Activated T-helper 1 cell treated with anti-CD3 and anti-CD28 coated beads, Interleukin-12 subunit alpha, Interleukin-12 subunit beta, Interleukin-2, Interleukin-4 antibody, amounts not matched to agents 30 ng/mL and 10 ng/mL and 1 ng/mL, durations not matched to agents 14 hours and 24 hours and 36 hours (primary cell): ENCODE measurements at regions not wholly inside any gene's neighbourhood (a gene's known extent, or its start where the extent isn't known, plus 50 kb on each side); places are given as distances from the start of the nearest gene placed in this dataset.
"Not testable (repeated sequence)": the region's sequence is repeated elsewhere in the genome, so short reads cannot be mapped to it uniquely, and the experiment has no call there.

Source experiments
- DNase-seq: peaks from one replicate; pipeline ENCODE4 v3.0.0; 2021; ENCODE audit warnings: low spot score
- H3K27ac Mint-ChIP-seq: one replicate; pipeline ENCODE4 v1.8.0; 2021; ENCODE audit warnings: mild to moderate bottlenecking, mixed read lengths
- H3K27me3 Mint-ChIP-seq: one replicate; pipeline ENCODE4 v1.8.0; 2022; ENCODE audit warnings: mild to moderate bottlenecking, moderate library complexity, mixed read lengths; ENCODE audit not compliant: insufficient read depth
- H3K36me3 Mint-ChIP-seq: one replicate; pipeline ENCODE4 v1.8.0; 2021; ENCODE audit warnings: low read depth, mixed read lengths
- H3K4me1 Mint-ChIP-seq: one replicate; pipeline ENCODE4 v1.8.0; 2021; ENCODE audit warnings: low read depth, mixed read lengths
- H3K4me3 Mint-ChIP-seq: one replicate; pipeline ENCODE4 v1.8.0; 2021; ENCODE audit warnings: mild to moderate bottlenecking, moderate library complexity, mixed read lengths
- H3K9me3 Mint-ChIP-seq: one replicate; pipeline ENCODE4 v1.8.0; 2021; ENCODE audit warnings: mixed read lengths
- intact Hi-C: fragments of 100-400 bp; cut with micrococcal nuclease; formaldehyde crosslinking; loops from one replicate; pipeline ENCODE4 v1.15.1; 2024

DNA sequence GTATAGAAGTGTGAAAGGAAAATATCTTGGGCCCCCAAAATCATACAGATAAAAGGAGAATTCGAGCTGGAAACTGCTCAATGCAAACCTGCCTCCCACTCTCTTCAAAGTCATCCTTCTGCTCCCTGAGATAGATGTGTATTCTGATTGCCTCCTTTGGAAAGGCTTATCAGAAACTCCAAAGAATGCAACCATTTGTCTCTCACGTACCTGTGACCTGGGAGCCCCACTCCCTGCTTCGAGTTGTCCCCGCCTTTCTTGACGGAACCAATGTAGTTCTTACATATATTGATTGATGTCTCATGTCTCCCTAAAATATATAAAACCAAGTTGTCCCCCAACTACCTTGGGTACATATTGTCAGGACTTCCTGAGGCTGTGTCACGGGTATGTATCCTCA is 163.8 kb downstream of the DIRAS2 start:
- DNase-seq, result no peak
- no peak overlapping the region for H3K27ac Mint-ChIP-seq
- intact Hi-C loops, result no loop called here
- H3K36me3 Mint-ChIP-seq, result no peaks in the 10 kb centered on the region
- H3K4me1 Mint-ChIP-seq, result no peaks in the 10 kb centered on the region
- no peak overlapping the region for H3K4me3 Mint-ChIP-seq
- peaks cover 7% of the 10 kb centered on the region for H3K27me3 Mint-ChIP-seq
- H3K9me3 Mint-ChIP-seq, result no peaks in the 10 kb centered on the region

DNA sequence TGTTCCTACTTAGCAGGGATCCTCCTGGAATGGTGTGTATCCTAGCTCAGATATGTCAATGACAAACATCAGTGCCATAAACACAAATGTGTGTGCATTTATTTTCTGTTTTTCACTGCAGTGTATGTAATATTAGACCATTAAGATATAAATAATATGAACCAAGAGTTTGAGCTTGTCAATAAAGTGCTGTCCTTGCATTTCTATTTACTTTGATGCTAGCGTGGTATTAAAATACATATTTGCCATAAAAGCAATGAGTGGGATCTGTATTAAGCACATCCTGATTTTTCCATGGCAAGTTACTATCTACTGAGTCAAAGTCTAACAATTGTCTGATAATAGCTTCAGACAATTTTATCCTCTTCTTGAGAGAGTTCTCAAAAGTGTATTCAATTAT is 157.6 kb downstream of the DIRAS2 start:
- no peak for DNase-seq
- Mint-ChIP-seq H3K27me3 (peaks cover 3% of the 10 kb centered on the region), H3K36me3 (no peaks in the 10 kb centered on the region), H3K4me3 (no peak overlapping the region), H3K27ac (no peak overlapping the region), H3K9me3 (no peaks in the 10 kb centered on the region), H3K4me1 (no peaks in the 10 kb centered on the region)
- intact Hi-C loops, result no loop called here

DNA sequence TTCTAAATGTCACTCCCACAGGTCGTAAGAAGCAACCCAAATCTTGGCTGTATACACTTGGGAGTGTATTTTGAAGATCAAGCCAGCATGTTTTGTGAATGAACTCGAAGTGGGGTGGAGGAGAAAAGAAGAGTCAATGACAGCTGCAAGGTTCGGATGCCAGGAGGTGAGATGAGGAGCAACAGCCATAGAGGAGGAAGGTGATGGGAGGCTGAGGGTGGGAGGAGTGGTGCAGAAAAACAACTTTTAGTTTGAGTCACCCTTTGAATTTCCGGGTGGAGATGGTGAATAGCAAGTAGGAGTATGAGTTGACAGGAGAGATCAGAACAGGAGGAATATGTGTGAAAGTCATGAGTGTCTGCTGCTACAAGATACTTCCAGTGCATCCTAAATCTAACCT is 153.6 kb downstream of the DIRAS2 start:
- Mint-ChIP-seq H3K4me3 (no peak overlapping the region), H3K9me3 (no peaks in the 10 kb centered on the region), H3K27ac (no peak overlapping the region), H3K36me3 (no peaks in the 10 kb centered on the region), H3K27me3 (peaks cover 2% of the 10 kb centered on the region), H3K4me1 (no peaks in the 10 kb centered on the region)
- DNase-seq, result no peak
- intact Hi-C loops, result no loop called here

DNA sequence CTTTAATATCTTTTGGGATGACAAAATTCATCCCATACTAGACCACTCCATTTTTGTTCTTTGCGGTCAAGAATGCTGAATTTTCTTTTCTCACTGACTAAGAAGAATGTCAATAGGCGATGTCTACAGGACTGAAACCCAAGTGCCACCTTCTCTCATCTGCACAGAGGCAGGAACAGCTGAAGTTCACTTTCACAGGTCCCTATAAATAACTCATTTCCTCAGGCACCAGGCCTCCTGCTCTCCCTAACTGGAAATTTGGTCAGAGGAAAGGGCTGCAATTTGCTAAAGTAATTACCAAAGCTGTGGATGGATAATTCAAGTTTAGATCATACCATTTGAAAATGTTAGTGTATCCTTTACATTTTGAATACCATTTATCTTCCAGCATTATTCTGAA is 142.9 kb downstream of the DIRAS2 start:
- Mint-ChIP-seq H3K27me3 (peaks cover 11% of the 10 kb centered on the region), H3K4me3 (no peak overlapping the region), H3K9me3 (peaks cover 19% of the 10 kb centered on the region), H3K36me3 (no peaks in the 10 kb centered on the region), H3K4me1 (no peaks in the 10 kb centered on the region), H3K27ac (no peak overlapping the region)
- intact Hi-C loops, result no loop called here
- no peak for DNase-seq

DNA sequence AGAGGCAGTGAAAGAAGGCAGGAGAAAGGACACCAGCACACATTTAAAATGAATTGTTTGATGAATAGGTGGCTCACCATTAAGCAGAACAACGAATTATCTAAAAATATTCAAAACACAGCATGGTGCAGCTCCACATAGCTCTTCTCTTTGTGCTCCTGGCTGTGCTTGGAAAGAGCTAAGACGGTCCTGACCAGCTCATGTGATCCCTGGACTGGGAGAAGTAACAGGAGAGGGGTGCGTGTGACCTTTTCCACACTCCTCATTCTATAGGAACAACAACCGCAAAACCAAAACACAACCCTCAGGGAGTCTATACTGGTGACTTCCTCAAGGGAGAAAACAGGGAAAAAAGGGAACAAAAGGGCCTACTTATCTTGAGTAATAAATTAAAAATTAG is 140.5 kb downstream of the DIRAS2 start:
- intact Hi-C loops, result no loop called here
- Mint-ChIP-seq H3K4me3 (no peak overlapping the region), H3K9me3 (peaks cover 14% of the 10 kb centered on the region), H3K27ac (no peak overlapping the region), H3K27me3 (no peaks in the 10 kb centered on the region), H3K36me3 (no peaks in the 10 kb centered on the region), H3K4me1 (no peaks in the 10 kb centered on the region)
- DNase-seq, result no peak

DNA sequence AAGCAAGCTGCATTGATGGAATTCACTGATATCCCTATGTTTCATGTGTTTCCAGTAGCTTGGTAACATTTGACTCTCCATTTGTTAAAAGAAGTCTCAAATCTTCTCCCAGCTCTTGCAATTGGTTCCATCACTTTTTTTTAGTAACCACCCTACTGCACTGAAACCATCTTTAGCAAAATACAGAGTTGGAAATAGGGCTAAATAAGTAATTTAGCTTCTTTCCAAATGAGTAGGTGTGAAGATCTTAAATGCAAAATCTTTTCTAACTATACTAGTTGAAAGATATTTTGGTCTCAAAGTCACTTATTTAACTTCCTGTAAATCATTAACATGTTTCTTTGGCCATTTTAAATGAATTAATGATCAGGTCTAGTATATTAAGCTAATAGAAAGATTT is 138.1 kb downstream of the DIRAS2 start:
- H3K27me3 Mint-ChIP-seq, result peaks cover 3% of the 10 kb centered on the region
- H3K36me3 Mint-ChIP-seq, result no peaks in the 10 kb centered on the region
- peaks cover 1% of the 10 kb centered on the region for H3K4me1 Mint-ChIP-seq
- intact Hi-C loops, result no loop called here
- DNase-seq, result no peak
- H3K27ac Mint-ChIP-seq, result no peak overlapping the region
- peaks cover 14% of the 10 kb centered on the region for H3K9me3 Mint-ChIP-seq
- H3K4me3 Mint-ChIP-seq, result no peak overlapping the region

DNA sequence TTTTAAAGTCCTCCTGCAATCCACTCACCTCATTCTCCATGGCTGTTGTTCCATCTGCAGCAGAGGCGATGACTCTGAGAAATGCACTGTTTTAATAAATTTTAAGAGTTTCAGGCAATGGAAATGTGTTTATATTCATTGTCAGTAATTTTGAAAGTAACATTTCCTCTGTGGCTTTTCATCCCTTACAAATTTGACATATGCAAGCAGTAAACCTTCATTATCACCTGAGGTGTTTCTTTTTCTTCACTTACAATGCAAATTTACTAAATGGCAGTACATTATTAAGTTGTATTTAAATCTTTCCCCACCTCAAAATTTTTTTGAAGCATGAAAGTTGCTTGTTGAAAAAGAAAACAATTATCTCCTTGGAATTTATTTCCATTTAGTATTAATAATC is 136.9 kb downstream of the DIRAS2 start:
- Mint-ChIP-seq H3K36me3 (no peaks in the 10 kb centered on the region), H3K27ac (no peak overlapping the region), H3K27me3 (peaks cover 3% of the 10 kb centered on the region), H3K4me1 (peaks cover 4% of the 10 kb centered on the region), H3K9me3 (peaks cover 13% of the 10 kb centered on the region), H3K4me3 (no peak overlapping the region)
- no peak for DNase-seq
- intact Hi-C loops, result no loop called here

DNA sequence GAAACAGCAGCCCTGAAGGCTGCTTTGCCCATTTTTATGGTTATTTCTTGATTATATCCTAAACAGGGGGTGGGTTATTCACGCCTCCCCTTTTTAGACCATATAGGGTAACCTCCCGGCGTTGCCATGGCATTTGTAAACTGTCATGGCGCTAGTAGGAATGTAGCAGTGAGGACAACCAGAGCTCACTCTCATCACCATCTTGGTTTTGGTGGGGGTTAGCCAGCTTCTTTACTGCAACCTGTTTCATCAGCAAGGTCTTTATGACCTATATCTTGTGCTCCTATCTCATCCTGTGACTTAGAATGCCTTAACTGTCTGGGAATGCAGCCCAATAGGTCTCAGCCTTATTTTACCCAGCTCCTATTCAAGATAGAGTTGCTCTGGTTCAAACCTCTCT is 136.2 kb downstream of the DIRAS2 start:
- H3K27me3 Mint-ChIP-seq, H3K36me3 Mint-ChIP-seq, H3K4me1 Mint-ChIP-seq, DNase-seq, H3K4me3 Mint-ChIP-seq, intact Hi-C loops, H3K27ac Mint-ChIP-seq, H3K9me3 Mint-ChIP-seq: not testable (repeated sequence)

DNA sequence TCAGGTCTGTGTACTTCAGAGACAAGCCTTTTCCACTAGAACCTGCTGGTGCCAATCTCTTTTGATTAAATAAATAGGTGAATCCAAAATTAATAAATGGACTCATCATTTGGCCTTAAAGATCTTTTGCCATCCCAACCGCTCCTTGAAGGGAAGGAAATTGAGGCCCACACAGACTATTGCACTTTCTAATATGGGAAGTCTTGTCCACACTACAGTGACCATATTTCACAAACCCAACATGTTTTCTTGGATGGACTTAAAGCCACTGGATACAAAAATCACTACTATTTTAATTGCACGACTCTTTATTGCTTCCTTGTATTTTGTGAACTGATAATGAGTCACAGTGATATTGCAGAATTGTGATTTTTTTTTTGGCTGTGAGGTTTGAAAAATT is 135.0 kb downstream of the DIRAS2 start:
- H3K9me3 Mint-ChIP-seq, result peaks cover 3% of the 10 kb centered on the region
- no peak overlapping the region for H3K4me3 Mint-ChIP-seq
- H3K27me3 Mint-ChIP-seq, result peaks cover 3% of the 10 kb centered on the region
- H3K36me3 Mint-ChIP-seq, result no peaks in the 10 kb centered on the region
- intact Hi-C loops, result no loop called here
- no peak overlapping the region for H3K27ac Mint-ChIP-seq
- peaks cover 4% of the 10 kb centered on the region for H3K4me1 Mint-ChIP-seq
- no peak for DNase-seq

DNA sequence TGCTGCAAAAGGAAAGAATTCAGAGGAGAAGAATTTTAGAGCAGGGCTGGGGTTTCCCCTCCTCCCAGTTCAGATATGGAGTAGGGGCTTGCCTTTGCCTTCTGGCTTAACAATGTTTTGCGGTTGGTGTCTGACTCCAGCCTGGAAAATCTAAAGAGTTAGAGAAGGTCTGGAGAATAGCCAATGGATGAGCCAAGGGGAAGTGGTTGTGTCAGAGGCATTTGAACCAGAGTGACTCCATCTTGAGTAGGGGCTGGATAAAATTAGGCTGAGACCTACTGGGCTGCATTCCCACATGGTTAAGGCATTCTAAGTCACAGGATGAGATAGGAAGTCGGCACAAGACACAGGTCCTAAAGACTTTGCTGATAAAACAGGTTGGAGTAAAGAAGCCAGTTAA is 133.7 kb downstream of the DIRAS2 start:
- DNase-seq, result no peak
- intact Hi-C loops, result no loop called here
- no peaks in the 10 kb centered on the region for H3K36me3 Mint-ChIP-seq
- peaks cover 3% of the 10 kb centered on the region for H3K27me3 Mint-ChIP-seq
- H3K27ac Mint-ChIP-seq, result no peak overlapping the region
- no peaks in the 10 kb centered on the region for H3K9me3 Mint-ChIP-seq
- H3K4me1 Mint-ChIP-seq, result peaks cover 4% of the 10 kb centered on the region
- no peak overlapping the region for H3K4me3 Mint-ChIP-seq

DNA sequence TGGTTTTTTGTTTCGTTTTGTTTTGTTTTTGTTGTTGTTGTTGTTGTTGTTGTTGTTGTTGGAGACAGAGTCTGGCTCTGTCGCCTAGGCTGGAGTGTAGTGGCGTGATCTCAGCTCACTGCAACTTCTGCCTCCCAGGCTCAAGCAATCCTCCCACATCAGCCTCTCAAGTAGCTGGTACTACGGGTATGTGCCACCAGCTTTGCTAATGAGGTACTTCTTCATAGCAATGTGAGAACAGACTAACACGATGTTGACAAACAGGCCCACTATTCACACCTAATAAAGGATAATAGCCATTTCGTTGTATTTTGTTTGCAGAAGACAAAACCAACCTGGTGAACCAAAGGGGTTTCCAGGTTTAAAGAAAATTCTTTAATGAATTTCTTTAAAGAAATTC is 130.9 kb downstream of the DIRAS2 start:
- H3K36me3 Mint-ChIP-seq, result no peaks in the 10 kb centered on the region
- peaks cover 4% of the 10 kb centered on the region for H3K4me1 Mint-ChIP-seq
- H3K27me3 Mint-ChIP-seq, result peaks cover 3% of the 10 kb centered on the region
- intact Hi-C loops, result no loop called here
- no peak for DNase-seq
- no peak overlapping the region for H3K27ac Mint-ChIP-seq
- no peaks in the 10 kb centered on the region for H3K9me3 Mint-ChIP-seq
- no peak overlapping the region for H3K4me3 Mint-ChIP-seq

DNA sequence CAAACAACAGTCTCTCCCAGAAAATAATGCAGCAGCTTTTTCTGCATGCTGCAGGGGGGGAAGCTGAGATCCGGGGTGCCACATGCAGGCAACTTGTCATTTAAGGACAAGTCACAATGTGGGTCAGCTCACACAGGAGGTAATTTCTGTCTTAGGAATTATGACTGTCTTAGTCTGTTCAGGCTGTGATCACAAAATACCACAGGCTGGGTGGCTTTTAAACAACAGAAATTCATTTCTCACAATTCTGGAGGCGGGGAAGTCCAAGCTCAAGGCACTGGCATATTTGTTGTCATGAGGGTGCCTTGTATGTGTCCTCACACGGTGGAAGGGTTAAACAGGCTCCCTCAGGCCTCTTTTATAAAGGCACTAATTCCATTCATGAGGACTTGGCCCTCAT is 127.7 kb downstream of the DIRAS2 start:
- Mint-ChIP-seq H3K27ac (no peak overlapping the region), H3K9me3 (no peaks in the 10 kb centered on the region), H3K27me3 (peaks cover 3% of the 10 kb centered on the region), H3K4me3 (no peak overlapping the region), H3K36me3 (no peaks in the 10 kb centered on the region), H3K4me1 (no peaks in the 10 kb centered on the region)
- no peak for DNase-seq
- intact Hi-C loops, result no loop called here

DNA sequence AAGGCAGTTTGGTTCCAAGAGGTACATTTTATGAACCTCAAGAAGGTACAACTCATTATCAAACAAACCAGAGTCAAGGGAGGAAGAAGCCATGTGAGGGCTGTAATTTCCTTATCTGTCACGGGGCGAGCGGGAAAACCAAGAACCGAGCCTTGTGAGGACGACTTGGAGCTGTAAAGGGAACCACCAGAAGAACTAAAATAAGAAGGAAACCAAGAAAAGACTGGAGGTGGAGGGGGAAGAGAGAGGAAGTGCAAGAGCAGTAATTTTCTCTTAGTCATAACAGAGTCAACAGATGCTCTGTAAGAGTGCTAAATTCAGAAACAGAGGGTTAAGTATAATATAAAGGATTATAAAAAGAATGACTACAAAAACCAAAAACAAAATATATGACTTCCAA is 127.1 kb downstream of the DIRAS2 start:
- H3K27ac Mint-ChIP-seq, result no peak overlapping the region

DNA sequence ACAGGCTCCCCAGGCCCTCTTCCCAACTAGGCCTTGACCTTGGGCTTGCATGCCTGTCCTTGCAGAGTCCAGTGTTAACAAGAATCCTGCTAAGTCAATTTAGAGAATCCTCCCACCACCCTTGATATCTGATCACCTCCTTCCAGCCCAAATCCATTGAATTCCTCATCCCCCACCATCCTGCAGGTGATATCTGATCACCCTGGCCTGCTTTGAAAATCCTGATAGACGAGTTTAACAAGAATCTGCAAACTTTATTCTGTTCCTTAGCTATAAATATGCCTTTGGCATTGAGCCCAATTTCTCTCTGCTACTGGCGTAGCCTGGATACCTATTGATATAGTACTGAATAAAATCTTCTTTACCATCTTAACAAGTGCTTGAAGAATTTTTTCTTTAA is 125.5 kb downstream of the DIRAS2 start:
- H3K36me3 Mint-ChIP-seq, result no peaks in the 10 kb centered on the region
- H3K4me3 Mint-ChIP-seq, result no peak overlapping the region
- intact Hi-C loops, result no loop called here
- no peak overlapping the region for H3K27ac Mint-ChIP-seq
- H3K4me1 Mint-ChIP-seq, result no peaks in the 10 kb centered on the region
- H3K27me3 Mint-ChIP-seq, result peaks cover 3% of the 10 kb centered on the region
- no peak for DNase-seq
- H3K9me3 Mint-ChIP-seq, result no peaks in the 10 kb centered on the region

More for the DNA sequence above, 127.1 kb downstream of the DIRAS2 start:
- Mint-ChIP-seq H3K36me3 (no peaks in the 10 kb centered on the region), H3K27me3 (peaks cover 3% of the 10 kb centered on the region), H3K9me3 (no peaks in the 10 kb centered on the region), H3K4me1 (no peaks in the 10 kb centered on the region), H3K4me3 (no peak overlapping the region)
- DNase-seq, result no peak
- intact Hi-C loops, result no loop called here
